ENCODE measurements at regions not wholly inside any gene's neighbourhood (a gene's known extent, or its start where the extent isn't known, plus 50 kb on each side); places are given as distances from the start of the nearest gene placed in this dataset.
A peak's percentile ranks its signal among the peaks of the same experiment; 100 is the strongest.

DNA sequence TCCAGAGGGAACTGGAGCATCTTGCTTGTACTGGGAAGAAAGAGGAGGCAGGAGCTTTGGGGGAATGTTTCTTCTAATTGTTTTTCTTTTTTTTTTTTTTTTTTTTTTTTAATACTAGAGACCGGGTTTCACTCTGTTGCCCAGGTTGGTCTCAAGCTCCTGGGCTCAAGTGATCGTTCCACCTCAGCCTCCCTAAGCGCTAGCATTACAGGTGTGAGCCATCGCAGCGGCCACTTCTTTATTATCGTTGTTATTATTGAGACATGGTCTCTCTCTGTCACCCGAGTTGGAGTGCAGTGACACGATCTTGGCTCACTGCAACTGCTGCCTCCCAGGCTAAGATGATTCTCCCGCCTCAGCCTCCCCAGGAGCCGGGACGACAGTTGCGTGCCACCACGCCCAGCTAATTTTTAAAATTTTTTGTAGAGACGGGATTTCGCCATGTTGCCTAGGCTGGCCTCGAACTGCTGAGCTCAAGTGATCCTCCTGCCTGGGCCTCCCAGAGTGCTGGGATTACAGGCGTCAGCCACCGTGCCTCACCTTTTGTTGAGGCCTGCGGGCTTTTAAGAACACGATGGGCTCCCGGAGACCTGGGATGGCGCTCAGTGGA is 137.3 kb upstream of the GSE1 start:
- no peak for FAIRE-seq
- no peak for DNase-seq (ENCODE audit: insufficient read length, low spot score)
- TF ChIP-seq SPI1 (IDR thresholded peaks at IDR 0.05; ENCODE audit: low read depth, low read length) (no peak), POLR2A (IDR thresholded peaks at IDR 0.05; ENCODE audit: low read depth, low read length) (no peak), POU2F2 (IDR thresholded peaks at IDR 0.05; ENCODE audit: low read depth, low read length) (no peak), TAF1 (IDR thresholded peaks at IDR 0.05; ENCODE audit: low read depth, low read length) (no peak), PAX5 (IDR thresholded peaks at IDR 0.05; ENCODE audit: insufficient read depth, low read length, severe bottlenecking) (no peak), POLR2AphosphoS5 (IDR thresholded peaks at IDR 0.05; ENCODE audit: low read depth, low read length) (no peak)

DNA sequence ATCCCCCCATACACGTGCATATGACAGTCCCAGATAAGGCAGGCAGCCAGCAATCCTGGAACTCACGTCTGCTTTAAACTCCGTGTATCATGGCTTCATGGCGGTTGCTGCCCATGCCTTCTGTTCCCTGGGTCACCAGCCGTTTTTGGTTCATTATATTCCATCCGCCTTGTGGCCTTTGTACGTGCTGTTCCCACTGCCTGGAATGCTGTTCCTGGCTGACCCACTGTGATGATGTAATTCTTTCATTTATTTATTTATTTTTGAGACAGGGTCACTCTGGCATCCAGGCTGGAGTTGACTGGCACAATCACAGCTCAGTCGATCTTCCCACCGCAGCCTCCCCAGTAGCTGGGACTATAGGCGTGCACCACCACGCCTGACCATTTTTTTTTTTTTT is 136.7 kb upstream of the GSE1 start:
- FAIRE-seq (no peak), DNase-seq (ENCODE audit: insufficient read length, low spot score) (no peak)
- TF ChIP-seq TAF1 (IDR thresholded peaks at IDR 0.05; ENCODE audit: low read depth, low read length) (no peak), SPI1 (IDR thresholded peaks at IDR 0.05; ENCODE audit: low read depth, low read length) (no peak), POLR2AphosphoS5 (IDR thresholded peaks at IDR 0.05; ENCODE audit: low read depth, low read length) (no peak), POLR2A (IDR thresholded peaks at IDR 0.05; ENCODE audit: low read depth, low read length) (no peak), POU2F2 (IDR thresholded peaks at IDR 0.05; ENCODE audit: low read depth, low read length) (no peak), PAX5 (IDR thresholded peaks at IDR 0.05; ENCODE audit: insufficient read depth, low read length, severe bottlenecking) (no peak)

DNA sequence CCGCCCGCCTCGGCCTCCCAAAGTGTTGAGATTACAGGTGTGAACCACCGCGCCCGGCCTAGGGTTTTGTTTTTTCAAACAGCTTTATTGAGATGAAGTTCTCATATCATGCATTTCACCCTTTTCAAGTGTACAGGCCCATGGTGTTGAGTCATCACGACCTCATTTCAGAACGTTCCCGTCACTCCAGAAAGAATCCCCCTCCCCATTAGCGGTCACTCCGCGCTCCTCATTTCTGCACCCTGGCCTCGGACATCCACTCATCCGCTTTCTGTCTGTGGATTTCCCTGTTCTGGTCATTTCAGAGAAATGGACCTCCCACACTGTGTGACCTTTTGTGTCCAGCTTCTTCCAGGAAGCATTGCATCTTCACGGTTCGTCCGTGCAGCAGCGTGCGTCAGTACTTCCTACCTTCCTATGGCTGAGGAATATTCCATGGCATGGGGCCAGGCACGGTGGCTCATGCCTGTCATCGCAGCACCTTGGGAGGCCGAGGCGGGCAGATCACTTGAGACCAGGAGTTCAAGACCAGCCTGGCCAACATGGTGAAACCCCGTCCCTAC is 135.2 kb upstream of the GSE1 start:
- no peak for DNase-seq (ENCODE audit: insufficient read length, low spot score)
- FAIRE-seq, result no peak
- TF ChIP-seq POLR2AphosphoS5 (IDR thresholded peaks at IDR 0.05; ENCODE audit: low read depth, low read length) (no peak), PAX5 (IDR thresholded peaks at IDR 0.05; ENCODE audit: insufficient read depth, low read length, severe bottlenecking) (no peak), POLR2A (IDR thresholded peaks at IDR 0.05; ENCODE audit: low read depth, low read length) (no peak), TAF1 (IDR thresholded peaks at IDR 0.05; ENCODE audit: low read depth, low read length) (no peak), POU2F2 (IDR thresholded peaks at IDR 0.05; ENCODE audit: low read depth, low read length) (no peak), SPI1 (IDR thresholded peaks at IDR 0.05; ENCODE audit: low read depth, low read length) (no peak)

DNA sequence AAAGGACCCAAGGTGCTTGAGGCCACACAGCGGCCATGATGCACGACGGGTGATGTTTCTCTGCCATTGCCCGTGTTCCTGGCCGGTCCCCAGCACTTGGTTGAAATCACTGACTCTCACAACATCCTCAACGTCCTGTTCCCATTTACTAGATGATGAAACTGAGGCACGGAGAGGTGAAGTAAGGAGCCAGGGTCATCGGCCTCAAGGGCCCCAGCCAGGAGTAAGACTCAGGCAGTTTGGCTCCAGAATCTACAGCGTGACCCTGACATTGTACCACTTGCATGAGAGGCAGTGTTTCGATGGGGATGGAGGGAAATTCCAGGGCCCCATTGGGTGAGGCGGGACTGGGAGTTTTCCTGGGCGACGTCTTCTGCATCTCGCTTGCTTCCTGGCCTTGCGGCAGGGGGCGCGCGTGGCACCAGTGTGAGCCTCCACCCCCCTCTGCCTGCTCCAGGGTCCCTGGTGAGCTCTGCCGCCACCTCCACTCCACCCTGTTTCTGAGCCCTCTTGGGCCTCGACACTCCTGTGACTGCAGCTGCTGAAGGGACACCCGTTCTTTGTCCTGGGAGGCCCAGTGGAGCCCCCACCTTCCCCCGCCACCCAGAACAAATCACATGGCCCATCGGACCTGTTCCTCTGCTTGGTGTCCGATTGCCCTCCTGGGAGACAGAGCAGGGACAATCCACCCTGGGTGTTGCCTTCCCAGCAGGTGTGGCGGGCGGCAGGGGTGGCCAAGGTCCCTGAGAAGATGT is 133.0 kb upstream of the GSE1 start:
- TF ChIP-seq POLR2AphosphoS5 (IDR thresholded peaks at IDR 0.05; ENCODE audit: low read depth, low read length) (no peak), POLR2A (IDR thresholded peaks at IDR 0.05; ENCODE audit: low read depth, low read length) (no peak), POU2F2 (IDR thresholded peaks at IDR 0.05; ENCODE audit: low read depth, low read length) (no peak), PAX5 (IDR thresholded peaks at IDR 0.05; ENCODE audit: insufficient read depth, low read length, severe bottlenecking) (no peak), SPI1 (IDR thresholded peaks at IDR 0.05; ENCODE audit: low read depth, low read length) (no peak), TAF1 (IDR thresholded peaks at IDR 0.05; ENCODE audit: low read depth, low read length) (no peak)
- FAIRE-seq (peak; percentile 75), DNase-seq (ENCODE audit: insufficient read length, low spot score) (peak; percentile 90)

DNA sequence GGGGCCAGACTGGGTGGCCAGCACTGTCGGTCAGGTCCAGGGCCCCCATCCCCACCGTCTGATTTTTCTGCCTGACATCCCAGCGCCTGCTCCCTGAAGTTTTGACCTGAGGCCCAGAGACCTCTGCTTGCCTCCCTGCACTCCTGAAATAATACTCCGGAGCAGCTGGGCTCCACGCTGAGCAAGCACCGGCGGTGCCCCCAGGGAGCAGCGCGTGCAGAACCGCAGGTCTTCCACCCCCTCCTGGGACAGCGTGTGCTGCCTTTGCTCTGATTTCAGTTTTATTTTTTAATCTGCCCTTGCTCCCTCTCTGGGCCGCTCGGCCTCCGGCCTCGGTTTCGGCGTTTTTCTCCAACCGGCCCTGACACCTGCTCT is 132.4 kb upstream of the GSE1 start:
- DNase-seq (ENCODE audit: insufficient read length, low spot score), result no peak
- peak; percentile 5 for FAIRE-seq
- TF ChIP-seq PAX5 (IDR thresholded peaks at IDR 0.05; ENCODE audit: insufficient read depth, low read length, severe bottlenecking) (no peak), TAF1 (IDR thresholded peaks at IDR 0.05; ENCODE audit: low read depth, low read length) (no peak), POU2F2 (IDR thresholded peaks at IDR 0.05; ENCODE audit: low read depth, low read length) (no peak)

DNA sequence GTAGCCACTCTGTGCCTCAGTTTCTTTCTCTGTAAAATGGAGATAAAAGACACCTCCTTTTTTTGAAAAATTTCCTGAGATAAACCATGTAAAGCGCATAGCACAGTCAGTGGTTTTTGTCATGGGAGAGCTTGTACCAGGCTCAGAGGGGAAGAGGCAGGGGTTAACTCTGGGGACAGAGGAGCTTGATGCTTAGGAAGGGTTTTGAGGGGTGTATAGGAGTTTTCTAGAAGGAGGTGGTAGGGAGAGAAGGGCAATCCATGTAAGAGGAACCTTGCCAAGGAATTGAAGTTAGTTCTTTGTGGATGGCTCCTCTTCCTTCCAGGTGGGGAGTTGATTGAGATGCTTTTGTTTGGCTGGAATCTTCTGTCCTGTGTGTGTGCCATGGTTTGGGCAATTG is 131.9 kb upstream of the GSE1 start:
- no peak for FAIRE-seq
- no peak for TF ChIP-seq POLR2AphosphoS5 (IDR thresholded peaks at IDR 0.05; ENCODE audit: low read depth, low read length)
- no peak for TF ChIP-seq SPI1 (IDR thresholded peaks at IDR 0.05; ENCODE audit: low read depth, low read length)

DNA sequence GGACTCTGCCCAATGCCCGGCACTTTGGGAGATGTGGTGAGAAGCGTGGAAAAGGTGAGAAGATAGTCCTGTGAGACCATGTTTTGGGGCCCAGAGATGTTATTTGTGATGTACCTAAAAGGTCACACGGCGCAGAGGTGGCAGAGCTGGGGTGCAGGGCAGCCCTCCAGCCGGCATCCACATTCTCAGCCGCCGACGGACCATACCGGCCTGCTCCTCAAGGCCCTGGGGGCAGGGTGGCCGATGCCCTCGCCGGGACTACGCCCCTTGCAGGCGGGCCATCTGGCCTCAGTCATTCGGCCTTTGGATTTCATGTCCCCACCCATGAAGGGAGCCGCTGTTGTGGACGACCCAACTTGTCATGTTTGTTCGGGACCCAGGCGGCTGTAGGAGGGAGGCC is 131.4 kb upstream of the GSE1 start:
- no peak for FAIRE-seq
- TF ChIP-seq POU2F2 (IDR thresholded peaks at IDR 0.05; ENCODE audit: low read depth, low read length), result no peak
- TF ChIP-seq PAX5 (IDR thresholded peaks at IDR 0.05; ENCODE audit: insufficient read depth, low read length, severe bottlenecking), result no peak
- no peak for TF ChIP-seq POLR2AphosphoS5 (IDR thresholded peaks at IDR 0.05; ENCODE audit: low read depth, low read length)
- no peak for TF ChIP-seq SPI1 (IDR thresholded peaks at IDR 0.05; ENCODE audit: low read depth, low read length)
- TF ChIP-seq POLR2A (IDR thresholded peaks at IDR 0.05; ENCODE audit: low read depth, low read length), result no peak
- no peak for TF ChIP-seq TAF1 (IDR thresholded peaks at IDR 0.05; ENCODE audit: low read depth, low read length)
- DNase-seq (ENCODE audit: insufficient read length, low spot score), result no peak

More for the DNA sequence above, 131.9 kb upstream of the GSE1 start:
- DNase-seq (ENCODE audit: insufficient read length, low spot score), result no peak

DNA sequence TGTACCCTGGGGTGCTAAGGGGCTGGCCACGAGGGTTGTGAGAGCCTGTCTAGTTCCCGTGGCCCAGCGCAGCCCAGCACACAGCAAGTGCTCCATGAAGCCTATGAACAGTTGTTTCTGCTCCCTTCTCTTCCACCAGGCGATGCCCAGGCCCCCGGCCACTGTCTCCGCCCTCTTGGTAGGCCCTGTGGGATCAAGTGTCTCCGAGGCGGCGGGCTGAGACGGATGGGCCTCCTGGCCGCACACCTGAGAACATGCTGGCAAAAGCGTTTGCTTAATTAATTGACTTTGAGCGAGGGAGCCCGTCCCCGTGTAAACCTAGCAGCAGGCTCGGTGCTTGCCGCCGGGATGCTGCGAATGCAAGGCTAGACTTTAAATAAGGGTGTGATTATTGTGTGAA is 129.7 kb upstream of the GSE1 start:
- TF ChIP-seq TAF1 (IDR thresholded peaks at IDR 0.05; ENCODE audit: low read depth, low read length), result no peak
- no peak for TF ChIP-seq SPI1 (IDR thresholded peaks at IDR 0.05; ENCODE audit: low read depth, low read length)
- no peak for TF ChIP-seq POLR2A (IDR thresholded peaks at IDR 0.05; ENCODE audit: low read depth, low read length)
- TF ChIP-seq POU2F2 (IDR thresholded peaks at IDR 0.05; ENCODE audit: low read depth, low read length), result no peak
- TF ChIP-seq PAX5 (IDR thresholded peaks at IDR 0.05; ENCODE audit: insufficient read depth, low read length, severe bottlenecking), result no peak
- TF ChIP-seq POLR2AphosphoS5 (IDR thresholded peaks at IDR 0.05; ENCODE audit: low read depth, low read length), result no peak
- DNase-seq (ENCODE audit: insufficient read length, low spot score), result no peak
- no peak for FAIRE-seq

DNA sequence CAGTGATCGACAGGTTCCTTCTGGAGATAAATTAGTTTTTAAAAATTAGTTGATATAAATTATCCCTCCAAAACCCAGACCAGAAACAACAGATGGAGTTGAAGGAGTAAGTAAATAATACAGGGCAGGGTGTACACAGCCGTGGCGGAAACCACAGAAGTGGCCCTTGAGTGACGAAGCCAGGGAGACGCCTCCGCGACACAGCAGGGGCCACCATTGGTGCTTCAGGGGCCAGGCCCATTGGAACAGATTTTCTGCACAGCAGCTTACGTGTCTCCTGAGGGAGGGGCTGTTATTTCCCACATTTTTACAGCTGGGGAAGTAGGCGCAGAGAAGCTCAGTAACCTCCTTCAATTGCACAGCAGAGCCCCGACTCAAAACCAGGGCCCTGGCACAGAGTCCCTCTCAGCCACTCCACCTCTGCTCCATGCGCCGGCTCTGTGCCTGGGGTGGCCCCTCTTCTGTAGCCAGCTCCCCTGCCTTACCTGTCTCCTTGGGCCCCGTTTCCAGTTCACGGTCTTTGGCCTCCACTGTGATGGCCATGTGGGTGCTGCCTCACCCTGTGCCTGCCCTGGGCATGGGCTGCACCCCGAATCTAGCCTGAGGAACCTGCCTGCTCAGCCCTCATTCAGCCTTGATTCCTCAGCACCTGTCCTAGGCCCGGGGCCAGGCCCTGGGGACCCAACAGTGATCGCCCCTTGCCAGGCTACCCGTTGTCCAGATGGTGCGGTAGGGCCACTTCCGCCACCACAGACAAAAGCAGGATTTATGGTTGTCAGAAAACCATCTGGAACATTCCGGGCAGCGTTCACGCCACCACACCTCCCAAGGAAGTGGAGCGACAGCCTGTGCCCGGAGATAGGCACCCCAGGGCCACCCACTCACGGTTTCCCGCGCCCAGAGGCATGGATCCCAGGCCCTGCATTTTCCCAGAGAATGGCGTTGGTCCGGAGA is 128.5 kb upstream of the GSE1 start:
- TF ChIP-seq POLR2A (IDR thresholded peaks at IDR 0.05; ENCODE audit: low read depth, low read length) (no peak), SPI1 (IDR thresholded peaks at IDR 0.05; ENCODE audit: low read depth, low read length) (no peak), TAF1 (IDR thresholded peaks at IDR 0.05; ENCODE audit: low read depth, low read length) (no peak), PAX5 (IDR thresholded peaks at IDR 0.05; ENCODE audit: insufficient read depth, low read length, severe bottlenecking) (no peak), POU2F2 (IDR thresholded peaks at IDR 0.05; ENCODE audit: low read depth, low read length) (no peak), POLR2AphosphoS5 (IDR thresholded peaks at IDR 0.05; ENCODE audit: low read depth, low read length) (no peak)
- FAIRE-seq (no peak), DNase-seq (ENCODE audit: insufficient read length, low spot score) (no peak)

Measured in GM12891 (cell line).